ENCODE measurements at regions not wholly inside any gene's neighbourhood (a gene's known extent, or its start where the extent isn't known, plus 50 kb on each side); places are given as distances from the start of the nearest gene placed in this dataset.

DNA sequence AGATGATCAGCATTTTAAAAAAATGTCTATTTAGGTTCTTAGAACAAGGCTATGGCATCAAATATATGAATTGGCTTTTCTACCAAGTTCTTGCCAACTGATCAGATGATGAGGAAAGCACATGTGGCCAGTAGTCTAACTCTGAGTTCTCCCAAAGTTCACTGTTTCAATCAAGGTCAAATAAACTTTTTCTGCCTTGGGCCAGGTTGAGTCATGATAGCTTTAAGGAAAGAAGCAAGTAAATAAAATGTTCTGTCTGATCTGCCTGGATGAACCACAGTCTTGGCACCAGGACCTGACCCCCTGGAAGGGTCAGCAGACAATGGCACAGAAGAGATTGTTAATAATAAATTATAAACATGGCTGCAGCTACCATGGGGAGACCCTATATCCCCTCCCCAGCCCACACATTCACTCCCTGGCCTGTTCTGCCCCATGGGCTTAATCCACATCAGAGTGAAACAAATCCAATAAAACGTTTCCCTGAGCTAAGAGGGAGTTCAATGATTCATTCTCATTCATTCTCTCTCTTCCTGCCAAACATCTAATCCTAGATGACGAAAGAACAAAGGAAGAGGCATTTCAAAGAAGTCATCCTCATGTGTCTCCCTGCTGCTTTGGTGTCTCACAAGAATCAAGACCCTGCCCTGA, 661.6 kb downstream of the DHX35 start:
- ATAC-seq (ENCODE audit: low FRiP score) (peak; percentile 60), DNase-seq (no peak)
- H3K36me3 ChIP-seq (ENCODE audit: control insufficient read depth in 1 of 2, insufficient read depth in 2 of 2, low read length in 1 of 2) = no peaks in the 10 kb centered on the region
- no peak overlapping the region for H3K27ac ChIP-seq (ENCODE audit: low read depth in 1 of 2, low read length in 2 of 2)
- intact Hi-C loops (cut with DNase I) = no loop called here
- H3K4me1 ChIP-seq (ENCODE audit: control insufficient read depth in 1 of 2, insufficient read depth in 2 of 2, low read length in 2 of 2) = no peaks in the 10 kb centered on the region
- H3K4me3 ChIP-seq (ENCODE audit: low read length in 2 of 2) = no peak overlapping the region
- H3K27me3 ChIP-seq (ENCODE audit: control insufficient read depth in 1 of 2, insufficient read depth in 2 of 2, low read length in 1 of 2) = no peaks in the 10 kb centered on the region
- no peaks in the 10 kb centered on the region for H3K9me3 ChIP-seq (ENCODE audit: control insufficient read depth, low read length)
- WGBS, 2 donors = 53 to 60% methylated on average over 2 of the region's 2 CpGs

DNA sequence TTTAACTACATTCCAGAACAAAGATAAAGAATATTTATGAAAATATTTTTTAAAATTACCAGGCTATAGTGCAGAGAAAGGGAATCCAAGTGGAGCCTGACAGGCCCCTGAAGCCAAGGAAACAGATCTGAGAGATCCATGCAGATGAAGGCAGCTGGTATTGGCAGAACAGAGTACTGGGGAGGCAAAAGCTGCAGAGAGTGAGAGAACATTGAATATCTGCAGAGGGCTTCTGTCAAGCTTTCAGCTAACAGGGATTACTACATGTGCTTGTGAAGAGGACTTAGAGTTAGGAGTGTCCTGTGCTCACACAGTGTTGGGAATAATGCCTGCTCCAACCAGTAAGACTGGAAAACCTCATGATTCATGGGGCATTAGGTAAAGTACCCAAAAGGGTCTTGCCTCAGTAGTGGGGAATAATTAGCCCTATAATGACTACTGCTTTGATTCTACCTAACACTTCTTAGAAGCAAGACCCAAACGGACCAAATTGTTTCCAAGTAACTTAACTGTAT, 657.2 kb downstream of the DHX35 start:
- WGBS, 2 donors = 38 to 39% methylated on average over 1 of the region's 1 CpG
- DNase-seq (no peak), ATAC-seq (ENCODE audit: low FRiP score) (no peak)
- no peaks in the 10 kb centered on the region for H3K9me3 ChIP-seq (ENCODE audit: control insufficient read depth, low read length)
- H3K36me3 ChIP-seq (ENCODE audit: control insufficient read depth in 1 of 2, insufficient read depth in 2 of 2, low read length in 1 of 2) = no peaks in the 10 kb centered on the region
- no peak overlapping the region for H3K4me3 ChIP-seq (ENCODE audit: low read length in 2 of 2)
- H3K27ac ChIP-seq (ENCODE audit: low read depth in 1 of 2, low read length in 2 of 2) = no peak overlapping the region
- H3K27me3 ChIP-seq (ENCODE audit: control insufficient read depth in 1 of 2, insufficient read depth in 2 of 2, low read length in 1 of 2) = no peaks in the 10 kb centered on the region
- intact Hi-C loops (cut with DNase I) = no loop called here
- H3K4me1 ChIP-seq (ENCODE audit: control insufficient read depth in 1 of 2, insufficient read depth in 2 of 2, low read length in 2 of 2) = no peaks in the 10 kb centered on the region

- Histone ChIP-seq H3K27me3 (ENCODE audit: control insufficient read depth in 1 of 2, insufficient read depth in 2 of 2, low read length in 1 of 2) (peaks cover 0 to 1% of the 10 kb centered on the region in 2 donors), H3K4me1 (ENCODE audit: control insufficient read depth in 1 of 2, insufficient read depth in 2 of 2, low read length in 2 of 2) (no peaks in the 10 kb centered on the region), H3K36me3 (ENCODE audit: control insufficient read depth in 1 of 2, insufficient read depth in 2 of 2, low read length in 1 of 2) (no peaks in the 10 kb centered on the region), H3K4me3 (ENCODE audit: low read length in 2 of 2) (no peak overlapping the region), H3K27ac (ENCODE audit: low read depth in 1 of 2, low read length in 2 of 2) (no peak overlapping the region), H3K9me3 (ENCODE audit: control insufficient read depth, low read length) (peaks cover 2% of the 10 kb centered on the region)
- intact Hi-C loops (cut with DNase I) = no loop called here
- ATAC-seq (ENCODE audit: low FRiP score) (no peak), DNase-seq (no peak)
- 62 to 66% methylated on average over 3 of the region's 3 CpGs for WGBS, 2 donors
Measured at GRCh38 chr20:39611901-39612300, 649.8 kb downstream of the DHX35 start.

GRCh38 chr20:39607141-39607540, 645.0 kb downstream of the DHX35 start:
- DNase-seq (no peak), ATAC-seq (ENCODE audit: low FRiP score) (no peak)
- Histone ChIP-seq H3K27ac (ENCODE audit: low read depth in 1 of 2, low read length in 2 of 2) (no peak overlapping the region), H3K4me3 (ENCODE audit: low read length in 2 of 2) (no peak overlapping the region), H3K36me3 (ENCODE audit: control insufficient read depth in 1 of 2, insufficient read depth in 2 of 2, low read length in 1 of 2) (no peaks in the 10 kb centered on the region), H3K27me3 (ENCODE audit: control insufficient read depth in 1 of 2, insufficient read depth in 2 of 2, low read length in 1 of 2) (peaks cover 0 to 4% of the 10 kb centered on the region in 2 donors), H3K4me1 (ENCODE audit: control insufficient read depth in 1 of 2, insufficient read depth in 2 of 2, low read length in 2 of 2) (no peaks in the 10 kb centered on the region), H3K9me3 (ENCODE audit: control insufficient read depth, low read length) (peaks cover 4% of the 10 kb centered on the region)
- intact Hi-C loops (cut with DNase I) = no loop called here
- 31 to 45% methylated on average over 1 of the region's 1 CpG for WGBS, 2 donors

DNA sequence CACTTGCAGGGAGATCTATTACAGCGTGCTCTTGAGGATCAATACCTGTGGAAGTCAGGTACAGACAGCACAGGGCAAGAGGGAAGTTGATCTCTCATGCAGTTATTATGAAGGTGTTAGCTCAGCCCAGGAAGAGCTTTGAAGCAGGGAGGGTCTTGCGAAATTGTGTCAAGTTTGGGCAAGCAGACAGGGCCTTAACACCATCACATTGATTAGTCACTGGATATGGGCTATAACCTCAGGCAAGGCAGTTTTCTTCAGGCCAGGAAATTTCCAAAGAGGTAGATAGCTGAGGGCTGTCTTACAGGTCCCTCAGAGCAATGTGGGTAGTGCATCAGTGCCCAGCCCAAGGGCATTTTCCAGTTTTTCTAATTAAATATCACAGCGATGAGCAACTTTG, 643.8 kb downstream of the DHX35 start:
- Histone ChIP-seq H3K9me3 (ENCODE audit: control insufficient read depth, low read length) (peaks cover 4% of the 10 kb centered on the region), H3K27me3 (ENCODE audit: control insufficient read depth in 1 of 2, insufficient read depth in 2 of 2, low read length in 1 of 2) (peaks cover 0 to 4% of the 10 kb centered on the region in 2 donors), H3K36me3 (ENCODE audit: control insufficient read depth in 1 of 2, insufficient read depth in 2 of 2, low read length in 1 of 2) (no peaks in the 10 kb centered on the region), H3K27ac (ENCODE audit: low read depth in 1 of 2, low read length in 2 of 2) (no peak overlapping the region), H3K4me1 (ENCODE audit: control insufficient read depth in 1 of 2, insufficient read depth in 2 of 2, low read length in 2 of 2) (no peaks in the 10 kb centered on the region), H3K4me3 (ENCODE audit: low read length in 2 of 2) (no peak overlapping the region)
- DNase-seq (no peak), ATAC-seq (ENCODE audit: low FRiP score) (no peak)
- WGBS, 2 donors = 84 to 95% methylated on average over 3 of the region's 3 CpGs
- intact Hi-C loops (cut with DNase I) = no loop called here

DNA sequence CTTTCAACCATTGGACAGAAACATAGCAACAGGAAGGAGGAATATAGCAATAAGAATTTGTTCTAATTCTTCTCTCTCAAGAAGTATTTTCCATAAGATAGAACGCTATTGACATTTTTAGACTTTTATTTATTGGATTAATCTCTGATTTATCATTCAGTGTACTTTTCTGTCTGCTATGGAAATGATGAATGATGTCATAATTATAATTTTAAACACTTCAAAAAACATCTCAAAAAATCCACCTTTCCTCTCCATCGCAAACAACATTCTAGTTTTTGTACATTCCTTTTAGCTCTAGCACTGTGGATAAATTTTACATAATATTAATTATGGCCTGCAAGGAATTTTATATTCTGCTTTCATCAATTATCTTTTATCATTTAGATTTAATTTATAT, 643.2 kb downstream of the DHX35 start:
- DNase-seq = no peak
- peaks cover 0 to 4% of the 10 kb centered on the region in 2 donors for H3K27me3 ChIP-seq (ENCODE audit: control insufficient read depth in 1 of 2, insufficient read depth in 2 of 2, low read length in 1 of 2)
- WGBS, 2 donors = 91 to 94% methylated on average over 2 of the region's 2 CpGs
- H3K4me1 ChIP-seq (ENCODE audit: control insufficient read depth in 1 of 2, insufficient read depth in 2 of 2, low read length in 2 of 2) = no peaks in the 10 kb centered on the region
- ATAC-seq (ENCODE audit: low FRiP score) = no peak
- intact Hi-C loops (cut with DNase I) = no loop called here
- no peak overlapping the region for H3K27ac ChIP-seq (ENCODE audit: low read depth in 1 of 2, low read length in 2 of 2)
- no peaks in the 10 kb centered on the region for H3K36me3 ChIP-seq (ENCODE audit: control insufficient read depth in 1 of 2, insufficient read depth in 2 of 2, low read length in 1 of 2)
- peaks cover 4% of the 10 kb centered on the region for H3K9me3 ChIP-seq (ENCODE audit: control insufficient read depth, low read length)
- no peak overlapping the region for H3K4me3 ChIP-seq (ENCODE audit: low read length in 2 of 2)

DNA sequence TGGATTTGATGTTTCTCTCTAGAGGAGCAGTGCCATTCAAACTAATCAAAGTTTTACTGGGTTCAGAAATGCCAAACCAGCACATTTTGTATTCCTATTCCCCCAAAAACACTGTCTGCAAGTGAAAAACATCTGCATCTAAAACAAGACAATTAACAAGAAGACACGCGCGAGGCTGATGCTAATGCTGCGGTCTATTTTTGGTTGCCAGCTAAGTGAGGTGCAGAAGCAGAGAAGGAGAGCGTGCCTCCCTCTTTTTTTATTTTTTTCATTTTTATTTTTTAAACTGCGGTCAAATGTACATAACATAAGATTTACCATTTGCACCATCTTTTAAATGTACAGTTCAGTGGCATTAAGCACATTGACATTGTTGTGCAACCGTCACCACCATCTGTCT, 641.1 kb downstream of the DHX35 start:
- no peaks in the 10 kb centered on the region for H3K36me3 ChIP-seq (ENCODE audit: control insufficient read depth in 1 of 2, insufficient read depth in 2 of 2, low read length in 1 of 2)
- intact Hi-C loops (cut with DNase I) = no loop called here
- H3K27ac ChIP-seq (ENCODE audit: low read depth in 1 of 2, low read length in 2 of 2) = no peak overlapping the region
- H3K9me3 ChIP-seq (ENCODE audit: control insufficient read depth, low read length) = peaks cover 3% of the 10 kb centered on the region
- DNase-seq = no peak
- H3K4me1 ChIP-seq (ENCODE audit: control insufficient read depth in 1 of 2, insufficient read depth in 2 of 2, low read length in 2 of 2) = no peaks in the 10 kb centered on the region
- ATAC-seq (ENCODE audit: low FRiP score) = no peak
- 87 to 89% methylated on average over 7 of the region's 7 CpGs for WGBS, 2 donors
- H3K4me3 ChIP-seq (ENCODE audit: low read length in 2 of 2) = no peak overlapping the region
- peaks cover 0 to 4% of the 10 kb centered on the region in 2 donors for H3K27me3 ChIP-seq (ENCODE audit: control insufficient read depth in 1 of 2, insufficient read depth in 2 of 2, low read length in 1 of 2)

GRCh38 chr20:39602649-39603048, 640.5 kb downstream of the DHX35 start:
- no peaks in the 10 kb centered on the region for H3K36me3 ChIP-seq (ENCODE audit: control insufficient read depth in 1 of 2, insufficient read depth in 2 of 2, low read length in 1 of 2)
- H3K27me3 ChIP-seq (ENCODE audit: control insufficient read depth in 1 of 2, insufficient read depth in 2 of 2, low read length in 1 of 2) = peaks cover 0 to 3% of the 10 kb centered on the region in 2 donors
- H3K4me1 ChIP-seq (ENCODE audit: control insufficient read depth in 1 of 2, insufficient read depth in 2 of 2, low read length in 2 of 2) = no peaks in the 10 kb centered on the region
- no peak overlapping the region for H3K4me3 ChIP-seq (ENCODE audit: low read length in 2 of 2)
- no peak for ATAC-seq (ENCODE audit: low FRiP score)
- intact Hi-C loops (cut with DNase I) = no loop called here
- H3K9me3 ChIP-seq (ENCODE audit: control insufficient read depth, low read length) = peaks cover 3% of the 10 kb centered on the region
- H3K27ac ChIP-seq (ENCODE audit: low read depth in 1 of 2, low read length in 2 of 2) = no peak overlapping the region
- DNase-seq = no peak
- WGBS, 2 donors = 36 to 45% methylated on average over 2 of the region's 2 CpGs

- WGBS, 2 donors = 74 to 82% methylated on average over 3 of the region's 3 CpGs
- Histone ChIP-seq H3K9me3 (ENCODE audit: control insufficient read depth, low read length) (peaks cover 2% of the 10 kb centered on the region), H3K4me1 (ENCODE audit: control insufficient read depth in 1 of 2, insufficient read depth in 2 of 2, low read length in 2 of 2) (no peaks in the 10 kb centered on the region), H3K27ac (ENCODE audit: low read depth in 1 of 2, low read length in 2 of 2) (no peak overlapping the region), H3K36me3 (ENCODE audit: control insufficient read depth in 1 of 2, insufficient read depth in 2 of 2, low read length in 1 of 2) (no peaks in the 10 kb centered on the region), H3K27me3 (ENCODE audit: control insufficient read depth in 1 of 2, insufficient read depth in 2 of 2, low read length in 1 of 2) (peaks cover 0 to 1% of the 10 kb centered on the region in 2 donors), H3K4me3 (ENCODE audit: low read length in 2 of 2) (no peak overlapping the region)
- intact Hi-C loops (cut with DNase I) = no loop called here
- ATAC-seq (ENCODE audit: low FRiP score) (no peak), DNase-seq (no peak)
Measured at GRCh38 chr20:39600871-39601270, 638.7 kb downstream of the DHX35 start.
